ENCODE measurements at regions not wholly inside any gene's neighbourhood (a gene's known extent, or its start where the extent isn't known, plus 50 kb on each side); places are given as distances from the start of the nearest gene placed in this dataset.

DNA sequence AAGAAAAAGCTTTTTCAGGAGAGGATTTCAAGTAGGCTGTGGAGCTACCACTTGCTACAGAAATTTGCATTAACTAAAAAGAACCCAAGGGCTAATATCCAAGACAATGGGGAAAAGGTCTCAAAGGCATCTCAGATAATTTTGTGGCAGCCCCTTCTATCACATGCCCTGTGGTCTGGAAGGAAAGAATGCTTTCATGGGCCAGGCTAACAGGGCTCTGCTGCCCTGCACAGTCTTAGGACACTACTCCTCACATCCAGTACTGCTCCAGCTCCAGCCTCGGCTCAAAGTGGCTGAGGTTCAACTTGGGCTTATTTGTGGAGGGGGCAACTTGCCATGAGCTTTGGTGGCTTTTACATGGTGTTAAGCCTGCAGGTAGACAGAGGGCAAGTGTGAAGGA, 1150.3 kb downstream of the CNTNAP5 start:
- 20% methylated on average over 1 of the region's 1 CpG; no CpG with 5 or more reads in 1 of the 2 experiments for WGBS, 2 experiments (ENCODE audit: extremely low coverage in 2 of 2, insufficient read length in 1 of 2)
- DNase-seq (no peak), ATAC-seq (ENCODE audit: low read depth) (no peak)
- H4K20me1 ChIP-seq (ENCODE audit: insufficient read depth, low read length): no peaks in the 10 kb centered on the region
- H3K4me3 ChIP-seq (ENCODE audit: insufficient read depth, low read depth, low read length): no peak overlapping the region
- H3K27me3 ChIP-seq (ENCODE audit: control insufficient read depth, insufficient read depth, low read length): no peaks in the 10 kb centered on the region
- BruUV-seq (replicated peaks): no TSS peak
- no peak overlapping the region for H2BK20ac ChIP-seq (ENCODE audit: low read depth, low read length)
- in situ Hi-C loops (cut with MboI; ENCODE audit: low sequenced_read_pairs) (no loop called here), intact Hi-C loops (cut with micrococcal nuclease) (no loop called here), dilution Hi-C loops (cut with HindIII; ENCODE audit: low sequenced_read_pairs, unreplicated experiment) (no loop called here)
- no peak overlapping the region for H3K4me2 ChIP-seq (ENCODE audit: low read depth, low read length)
- no peak overlapping the region for H2BK15ac ChIP-seq (ENCODE audit: low read depth, low read length)
- no peak overlapping the region for H2BK120ac ChIP-seq (ENCODE audit: low read depth, low read length)
- H3K36me3 ChIP-seq (ENCODE audit: control insufficient read depth, insufficient read depth, low read length): no peaks in the 10 kb centered on the region
- POLR2A ChIA-PET (ENCODE audit: unreplicated experiment): no interaction called here
- no peak overlapping the region for H2AK5ac ChIP-seq (ENCODE audit: low read depth, low read length)
- no peaks in the 10 kb centered on the region for H3K4me1 ChIP-seq (ENCODE audit: control insufficient read depth, insufficient read depth, low read length)
- no peak overlapping the region for H2AK9ac ChIP-seq (replicated peaks; ENCODE audit: low read depth, low read length, poor library complexity)
- no peak overlapping the region for H3K23ac ChIP-seq (ENCODE audit: low read depth, low read length)
- no peak overlapping the region for H4K5ac ChIP-seq (ENCODE audit: low read depth, low read length)
- no peak overlapping the region for H2AFZ ChIP-seq (replicated peaks; ENCODE audit: low read length, poor library complexity)
- H3K9me3 ChIP-seq (ENCODE audit: control insufficient read depth, insufficient read depth, low read length): peaks cover 5% of the 10 kb centered on the region; the same call in 1 of the 2 replicates
- no peak overlapping the region for H3K4ac ChIP-seq (ENCODE audit: low read depth, low read length)
- no peak overlapping the region for H3K14ac ChIP-seq (replicated peaks; ENCODE audit: low read depth, low read length)
- H3K27ac ChIP-seq (ENCODE audit: insufficient read depth, low read length): no peak overlapping the region
- H3K79me1 ChIP-seq (ENCODE audit: low read depth in 1 of 2, low read length in 2 of 2): no peaks in the 10 kb centered on the region
- no peak overlapping the region for H3K56ac ChIP-seq (ENCODE audit: extremely low read depth, insufficient read depth, low read length)
- H3K18ac ChIP-seq (ENCODE audit: low read depth, low read length): no peak overlapping the region
- H3K9ac ChIP-seq (ENCODE audit: low read depth, low read length): no peak overlapping the region
- no peak overlapping the region for H2BK5ac ChIP-seq (ENCODE audit: low read depth, low read length, poor library complexity, severe bottlenecking)
- CTCF ChIA-PET: no interaction called here
- H4K91ac ChIP-seq (ENCODE audit: insufficient read depth, low read depth, low read length): no peak overlapping the region
- TF ChIP-seq, protein P1, sequence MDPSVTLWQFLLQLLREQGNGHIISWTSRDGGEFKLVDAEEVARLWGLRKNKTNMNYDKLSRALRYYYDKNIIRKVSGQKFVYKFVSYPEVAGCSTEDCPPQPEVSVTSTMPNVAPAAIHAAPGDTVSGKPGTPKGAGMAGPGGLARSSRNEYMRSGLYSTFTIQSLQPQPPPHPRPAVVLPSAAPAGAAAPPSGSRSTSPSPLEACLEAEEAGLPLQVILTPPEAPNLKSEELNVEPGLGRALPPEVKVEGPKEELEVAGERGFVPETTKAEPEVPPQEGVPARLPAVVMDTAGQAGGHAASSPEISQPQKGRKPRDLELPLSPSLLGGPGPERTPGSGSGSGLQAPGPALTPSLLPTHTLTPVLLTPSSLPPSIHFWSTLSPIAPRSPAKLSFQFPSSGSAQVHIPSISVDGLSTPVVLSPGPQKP (IDR thresholded peaks at IDR 0.05; ENCODE audit: borderline replicate concordance, low read depth, low read length): no peak
- no peak for TF ChIP-seq MAZ (IDR thresholded peaks at IDR 0.05; ENCODE audit: borderline replicate concordance, low read depth, low read length)
- TF ChIP-seq FOS (IDR thresholded peaks at IDR 0.05; ENCODE audit: low read depth, low read length): no peak
- TF ChIP-seq, protein P2, sequence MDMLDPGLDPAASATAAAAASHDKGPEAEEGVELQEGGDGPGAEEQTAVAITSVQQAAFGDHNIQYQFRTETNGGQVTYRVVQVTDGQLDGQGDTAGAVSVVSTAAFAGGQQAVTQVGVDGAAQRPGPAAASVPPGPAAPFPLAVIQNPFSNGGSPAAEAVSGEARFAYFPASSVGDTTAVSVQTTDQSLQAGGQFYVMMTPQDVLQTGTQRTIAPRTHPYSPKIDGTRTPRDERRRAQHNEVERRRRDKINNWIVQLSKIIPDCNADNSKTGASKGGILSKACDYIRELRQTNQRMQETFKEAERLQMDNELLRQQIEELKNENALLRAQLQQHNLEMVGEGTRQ (IDR thresholded peaks at IDR 0.05; ENCODE audit: low read depth, low read length): no peak
- TF ChIP-seq, protein P3, sequence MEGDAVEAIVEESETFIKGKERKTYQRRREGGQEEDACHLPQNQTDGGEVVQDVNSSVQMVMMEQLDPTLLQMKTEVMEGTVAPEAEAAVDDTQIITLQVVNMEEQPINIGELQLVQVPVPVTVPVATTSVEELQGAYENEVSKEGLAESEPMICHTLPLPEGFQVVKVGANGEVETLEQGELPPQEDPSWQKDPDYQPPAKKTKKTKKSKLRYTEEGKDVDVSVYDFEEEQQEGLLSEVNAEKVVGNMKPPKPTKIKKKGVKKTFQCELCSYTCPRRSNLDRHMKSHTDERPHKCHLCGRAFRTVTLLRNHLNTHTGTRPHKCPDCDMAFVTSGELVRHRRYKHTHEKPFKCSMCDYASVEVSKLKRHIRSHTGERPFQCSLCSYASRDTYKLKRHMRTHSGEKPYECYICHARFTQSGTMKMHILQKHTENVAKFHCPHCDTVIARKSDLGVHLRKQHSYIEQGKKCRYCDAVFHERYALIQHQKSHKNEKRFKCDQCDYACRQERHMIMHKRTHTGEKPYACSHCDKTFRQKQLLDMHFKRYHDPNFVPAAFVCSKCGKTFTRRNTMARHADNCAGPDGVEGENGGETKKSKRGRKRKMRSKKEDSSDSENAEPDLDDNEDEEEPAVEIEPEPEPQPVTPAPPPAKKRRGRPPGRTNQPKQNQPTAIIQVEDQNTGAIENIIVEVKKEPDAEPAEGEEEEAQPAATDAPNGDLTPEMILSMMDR (conservative IDR thresholded peaks at IDR 0.05; ENCODE audit: low read depth, low read length): no peak
- no peak for TF ChIP-seq BHLHE40 (IDR thresholded peaks at IDR 0.05; ENCODE audit: low read depth, low read length)
- H4K8ac ChIP-seq (ENCODE audit: low read depth in 2 of 2, low read length in 2 of 2): no peak overlapping the region
- no peaks in the 10 kb centered on the region for H3K9me1 ChIP-seq (ENCODE audit: insufficient read depth, low read length)

All from IMR-90 (cell line).